Neuron (in vitro differentiated cells): ENCODE measurements at regions not wholly inside any gene's neighbourhood (a gene's known extent, or its start where the extent isn't known, plus 50 kb on each side); places are given as distances from the start of the nearest gene placed in this dataset.

ENCODE experiments used
- H2AFZ ChIP-seq: one replicate; pipeline ENCODE4 v1.6.1; 2013; ENCODE audit warnings: low read depth, mild to moderate bottlenecking, inconsistent platforms, low read length, moderate library complexity
- H3K27me3 ChIP-seq: one replicate; pipeline ENCODE4 v1.6.1; 2013; ENCODE audit warnings: low read length; ENCODE audit not compliant: insufficient read depth
- H3K36me3 ChIP-seq: one replicate; pipeline ENCODE4 v1.6.1; 2013; ENCODE audit warnings: low read length; ENCODE audit not compliant: insufficient read depth
- H3K4me1 ChIP-seq: one replicate; pipeline ENCODE4 v1.6.1; 2013; ENCODE audit warnings: low read length; ENCODE audit not compliant: insufficient read depth
- H3K4me3 ChIP-seq: 2 replicates; pipeline ENCODE4 v1.5.1; 2013; ENCODE audit warnings: mild to moderate bottlenecking, low read length, moderate library complexity
- H3K9me3 ChIP-seq: one replicate; pipeline ENCODE4 v1.6.1; 2013; ENCODE audit warnings: low read length

DNA sequence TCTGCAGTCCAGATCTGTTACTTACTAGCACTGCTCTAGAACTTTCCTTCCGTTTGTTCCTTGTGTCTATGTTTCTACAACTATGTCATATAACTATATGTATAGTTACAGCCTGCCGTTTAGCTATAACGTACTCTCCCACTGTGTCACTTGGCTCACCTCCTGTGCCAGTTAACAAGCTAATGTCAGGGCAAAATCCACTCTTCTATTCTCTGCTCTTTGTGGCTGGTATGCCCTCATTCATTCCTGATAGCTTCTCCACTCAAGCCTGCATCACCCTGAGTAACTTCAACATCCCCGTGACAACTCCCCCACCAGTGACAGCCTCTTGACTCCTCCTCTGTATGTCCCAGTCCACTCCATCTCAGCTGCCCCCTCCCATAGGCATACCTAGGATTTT is 229.2 kb downstream of the TJP1 start:
- H2AFZ ChIP-seq, result no peak overlapping the region
- peaks cover 2% of the 10 kb centered on the region for H3K4me1 ChIP-seq
- H3K4me3 ChIP-seq, result no peak overlapping the region
- H3K36me3 ChIP-seq, result no peaks in the 10 kb centered on the region
- H3K27me3 ChIP-seq, result peaks cover 4% of the 10 kb centered on the region
- H3K9me3 ChIP-seq, result no peaks in the 10 kb centered on the region

DNA sequence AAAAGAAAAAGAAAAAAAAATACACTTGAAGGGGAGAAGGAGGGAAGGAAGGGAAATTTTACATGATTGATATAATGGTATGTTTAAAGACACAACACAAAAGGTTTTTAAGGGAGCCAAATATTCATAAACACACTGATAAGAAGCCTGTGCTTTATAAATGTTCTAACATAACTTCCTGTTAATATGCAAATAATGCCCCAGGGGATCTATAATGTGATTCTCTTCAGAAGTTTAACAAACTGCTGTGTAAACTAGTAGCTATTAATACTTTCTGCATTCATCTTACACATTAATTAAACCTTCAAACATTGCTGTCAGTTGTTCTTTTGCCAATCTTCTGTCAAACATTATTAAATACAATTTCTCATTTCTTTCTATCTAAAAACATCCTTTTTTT is 231.6 kb downstream of the TJP1 start:
- no peaks in the 10 kb centered on the region for H3K36me3 ChIP-seq
- H2AFZ ChIP-seq, result no peak overlapping the region
- H3K4me1 ChIP-seq, result peaks cover 2% of the 10 kb centered on the region
- no peaks in the 10 kb centered on the region for H3K9me3 ChIP-seq
- H3K27me3 ChIP-seq, result peaks cover 6% of the 10 kb centered on the region
- no peak overlapping the region for H3K4me3 ChIP-seq

DNA sequence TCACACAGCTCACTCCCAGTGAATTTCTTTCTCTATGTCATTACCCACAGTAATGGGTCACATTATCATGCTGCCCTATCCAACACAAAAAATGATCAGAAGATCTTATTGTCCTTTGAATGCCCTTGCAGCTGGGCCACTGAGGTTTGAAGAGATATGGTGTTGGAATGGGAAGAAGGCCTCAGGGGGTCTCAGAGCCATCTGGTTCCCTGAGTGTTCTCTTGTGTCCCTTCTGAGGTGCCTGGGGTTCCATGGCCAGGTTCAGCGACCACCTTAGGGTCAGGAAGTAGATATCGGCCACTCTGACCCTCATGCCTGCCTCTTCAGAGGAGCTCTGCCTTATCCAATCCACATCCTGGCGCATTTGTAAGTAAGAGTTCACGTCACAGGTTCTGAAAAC is 232.3 kb downstream of the TJP1 start:
- peaks cover 2% of the 10 kb centered on the region for H3K4me1 ChIP-seq
- H3K36me3 ChIP-seq, result no peaks in the 10 kb centered on the region
- H3K4me3 ChIP-seq, result no peak overlapping the region
- no peak overlapping the region for H2AFZ ChIP-seq
- no peaks in the 10 kb centered on the region for H3K9me3 ChIP-seq
- peaks cover 6% of the 10 kb centered on the region for H3K27me3 ChIP-seq

- H2AFZ ChIP-seq, result no peak overlapping the region
- H3K27me3 ChIP-seq, result peaks cover 6% of the 10 kb centered on the region
- H3K9me3 ChIP-seq, result no peaks in the 10 kb centered on the region
- H3K4me1 ChIP-seq, result peaks cover 2% of the 10 kb centered on the region
- H3K4me3 ChIP-seq, result no peak overlapping the region
- no peaks in the 10 kb centered on the region for H3K36me3 ChIP-seq
Observed at GRCh38 chr15:29589416-29589815, 232.9 kb downstream of the TJP1 start.

DNA sequence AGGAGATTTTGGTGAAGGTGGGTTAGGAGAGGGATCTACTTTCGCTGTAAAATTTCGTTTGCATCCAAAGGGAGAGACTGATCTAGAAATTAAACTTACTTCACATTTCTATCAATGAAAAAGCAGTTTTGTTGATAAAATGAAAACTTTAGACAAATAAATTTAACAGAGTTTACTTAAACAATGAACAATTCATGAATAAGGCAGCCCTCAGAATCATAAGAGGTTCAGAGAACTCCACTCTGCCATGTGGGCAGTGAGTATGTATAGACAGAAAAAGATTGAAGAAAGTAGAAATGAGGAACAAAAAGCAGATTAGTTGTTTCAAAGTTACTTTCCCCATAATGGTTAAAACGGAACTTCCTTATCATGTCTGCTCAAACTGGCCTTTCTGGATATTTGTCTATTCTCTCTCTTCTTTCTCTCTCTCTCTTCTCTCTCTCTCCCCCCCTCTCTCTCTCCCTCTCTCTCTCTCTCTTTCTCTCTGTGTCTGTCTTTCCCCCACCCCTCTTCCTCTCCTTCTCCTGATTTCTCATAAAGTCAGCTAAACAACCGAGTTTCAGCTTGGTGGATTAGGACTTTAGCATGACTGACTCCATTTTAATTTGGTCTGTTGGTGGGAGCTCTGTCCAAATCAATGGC is 248.9 kb downstream of the TJP1 start:
- Histone ChIP-seq H3K36me3 (no peaks in the 10 kb centered on the region), H3K4me3 (no peak overlapping the region), H3K4me1 (peaks cover 4% of the 10 kb centered on the region), H3K9me3 (peaks cover 2% of the 10 kb centered on the region), H2AFZ (no peak overlapping the region), H3K27me3 (peaks cover 31% of the 10 kb centered on the region)

DNA sequence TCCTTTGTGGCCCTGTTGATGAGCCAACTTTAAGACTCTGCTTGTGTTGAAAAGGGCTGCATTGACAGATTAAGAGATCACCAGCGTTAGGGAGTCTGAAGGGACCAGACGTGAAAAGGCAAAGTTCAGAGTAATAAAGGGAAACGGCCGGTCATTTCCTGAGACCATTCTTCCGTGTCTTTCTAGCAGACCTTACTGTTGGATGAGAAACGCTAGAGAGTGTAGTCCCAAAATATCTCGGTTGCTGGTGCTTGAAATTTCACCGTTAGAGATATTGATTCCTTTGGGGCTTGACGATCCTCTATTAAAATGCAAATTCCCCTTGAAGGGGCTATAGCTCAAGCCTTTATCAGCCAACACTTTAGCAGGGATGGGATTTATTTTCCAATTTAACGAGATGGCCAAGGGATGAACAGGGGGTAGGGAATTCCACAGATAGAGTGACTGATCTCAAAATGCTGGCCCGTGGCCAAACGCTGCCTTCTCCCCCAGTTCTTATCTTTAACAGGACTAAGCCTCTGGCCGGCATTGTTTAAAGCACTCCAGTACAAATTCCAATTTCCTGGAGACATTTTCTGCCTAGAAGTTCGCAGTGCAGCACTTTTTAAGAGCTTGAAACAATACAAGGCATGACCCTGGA is 250.4 kb downstream of the TJP1 start:
- peaks cover 4% of the 10 kb centered on the region for H3K4me1 ChIP-seq
- no peak overlapping the region for H3K4me3 ChIP-seq
- peaks cover 35% of the 10 kb centered on the region for H3K27me3 ChIP-seq
- no peaks in the 10 kb centered on the region for H3K36me3 ChIP-seq
- H3K9me3 ChIP-seq, result peaks cover 2% of the 10 kb centered on the region
- H2AFZ ChIP-seq, result no peak overlapping the region

GRCh38 chr15:29570948-29571791 is 251.1 kb downstream of the TJP1 start:
- H3K27me3 ChIP-seq, result peaks cover 35% of the 10 kb centered on the region
- peak overlapping the region; percentile 11 for H2AFZ ChIP-seq
- no peaks in the 10 kb centered on the region for H3K36me3 ChIP-seq
- peaks cover 2% of the 10 kb centered on the region for H3K9me3 ChIP-seq
- H3K4me3 ChIP-seq, result peak overlapping the region; percentile 46
- peaks cover 4% of the 10 kb centered on the region for H3K4me1 ChIP-seq

GRCh38 chr15:29570121-29570947 is 251.9 kb downstream of the TJP1 start:
- H3K4me3 ChIP-seq, result peak overlapping the region; percentile 72
- peaks cover 4% of the 10 kb centered on the region for H3K4me1 ChIP-seq
- H3K27me3 ChIP-seq, result peaks cover 35% of the 10 kb centered on the region
- H3K9me3 ChIP-seq, result peaks cover 2% of the 10 kb centered on the region
- H2AFZ ChIP-seq, result peak overlapping the region; percentile 89
- no peaks in the 10 kb centered on the region for H3K36me3 ChIP-seq

DNA sequence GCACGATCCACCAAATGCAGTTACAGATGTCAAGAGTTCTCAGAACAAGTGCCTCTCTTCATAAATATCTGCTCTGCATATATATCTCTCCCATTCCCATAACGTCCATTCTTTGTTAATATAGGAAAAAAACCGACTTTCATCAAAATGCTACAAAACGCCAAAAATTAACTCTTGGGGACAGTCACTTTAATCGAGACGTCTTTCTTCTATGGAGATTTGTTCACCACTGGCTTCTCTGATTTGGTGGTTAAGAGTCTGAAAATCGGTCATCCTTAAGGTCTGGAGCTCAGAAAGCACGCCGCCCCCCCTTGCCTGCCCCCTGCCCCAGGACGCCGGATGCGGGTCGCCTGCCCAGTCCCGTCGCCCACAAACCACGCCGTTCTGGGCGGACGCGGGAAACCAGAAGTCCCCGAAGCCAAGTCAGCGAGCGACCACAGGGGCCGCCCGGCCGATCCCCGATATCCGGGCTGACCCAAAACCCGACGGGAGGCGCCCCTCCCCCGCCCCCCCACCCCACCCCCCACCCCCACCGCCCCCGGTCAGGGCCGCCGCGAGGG is 252.7 kb downstream of the TJP1 start:
- H3K4me1 ChIP-seq, result peaks cover 4% of the 10 kb centered on the region
- peaks cover 35% of the 10 kb centered on the region for H3K27me3 ChIP-seq
- H2AFZ ChIP-seq, result peak overlapping the region; percentile 89
- peak overlapping the region; percentile 72 for H3K4me3 ChIP-seq
- H3K9me3 ChIP-seq, result peaks cover 2% of the 10 kb centered on the region
- no peaks in the 10 kb centered on the region for H3K36me3 ChIP-seq

- Histone ChIP-seq H2AFZ (no peak overlapping the region), H3K4me3 (peak overlapping the region; percentile 72), H3K27me3 (peaks cover 35% of the 10 kb centered on the region), H3K4me1 (peaks cover 4% of the 10 kb centered on the region), H3K36me3 (no peaks in the 10 kb centered on the region), H3K9me3 (peaks cover 2% of the 10 kb centered on the region)
Observed at GRCh38 chr15:29568840-29569532, 253.3 kb downstream of the TJP1 start.

DNA sequence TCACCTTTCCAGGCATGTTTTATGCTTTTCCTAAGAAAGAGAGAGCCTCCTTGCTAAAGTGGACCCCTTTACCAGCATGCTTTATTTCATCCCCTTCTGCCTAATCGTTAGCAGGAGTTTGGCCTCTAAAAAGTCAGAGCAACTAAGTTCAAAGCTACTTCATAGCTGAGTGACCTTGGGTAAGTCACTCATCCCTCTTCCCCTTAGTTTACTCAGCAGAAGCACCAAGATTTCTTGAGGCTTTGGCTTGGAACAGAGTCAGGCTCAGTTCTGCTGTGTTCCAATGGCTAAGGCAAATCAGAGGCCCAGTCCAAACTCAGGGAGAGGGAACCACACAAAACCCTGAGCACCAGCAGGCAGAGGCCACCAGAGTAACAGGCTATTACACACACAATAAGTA is 254.9 kb downstream of the TJP1 start:
- Histone ChIP-seq H3K4me3 (no peak overlapping the region), H3K36me3 (no peaks in the 10 kb centered on the region), H3K4me1 (peaks cover 4% of the 10 kb centered on the region), H2AFZ (no peak overlapping the region), H3K27me3 (peaks cover 25% of the 10 kb centered on the region), H3K9me3 (no peaks in the 10 kb centered on the region)

DNA sequence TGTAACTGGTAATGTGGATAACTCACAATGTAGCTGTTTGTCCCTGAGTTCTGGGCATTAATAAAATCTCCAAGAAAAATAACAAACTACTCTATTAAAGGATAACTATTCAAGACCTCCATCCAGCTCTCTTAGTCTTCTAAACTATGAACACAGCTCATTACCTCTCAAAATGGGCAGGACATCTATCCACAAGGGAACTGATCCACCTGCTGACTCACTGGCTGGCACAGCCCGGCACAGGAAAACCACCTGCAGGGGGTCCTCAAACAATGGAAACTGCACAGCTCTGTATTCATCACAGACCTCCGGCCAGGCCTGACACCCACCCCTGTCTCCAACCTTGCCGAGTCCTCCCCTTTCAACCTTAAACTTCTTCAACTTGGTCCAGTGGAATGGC is 255.4 kb downstream of the TJP1 start:
- no peak overlapping the region for H2AFZ ChIP-seq
- H3K36me3 ChIP-seq, result no peaks in the 10 kb centered on the region

More for the DNA sequence above, 255.4 kb downstream of the TJP1 start:
- Histone ChIP-seq H3K4me1 (peaks cover 4% of the 10 kb centered on the region), H3K4me3 (no peak overlapping the region), H3K27me3 (peaks cover 21% of the 10 kb centered on the region), H3K9me3 (no peaks in the 10 kb centered on the region)
